H1 (cell line): ENCODE measurements at regions not wholly inside any gene's neighbourhood (a gene's known extent, or its start where the extent isn't known, plus 50 kb on each side); places are given as distances from the start of the nearest gene placed in this dataset.

Experiments used
- BRCA1 ChIP-seq: IDR thresholded peaks from 2 replicates; pipeline ENCODE4 v1.6.1; 2012; ENCODE audit warnings: low read depth, low read length, improper control_type of control experiment
- MAX ChIP-seq: IDR thresholded peaks from 2 replicates; pipeline ENCODE4 v1.6.1; 2012; ENCODE audit warnings: inconsistent platforms
- NANOG ChIP-seq: IDR thresholded peaks from 2 replicates; pipeline ENCODE4 v1.6.1; 2011; ENCODE audit warnings: low read length, low read depth, mild to moderate bottlenecking, inconsistent platforms; ENCODE audit not compliant: insufficient read depth, poor library complexity, severe bottlenecking
- POU5F1 ChIP-seq: IDR thresholded peaks from 2 replicates; pipeline ENCODE4 v1.6.1; 2011; ENCODE audit warnings: low read depth, mild to moderate bottlenecking, low read length, moderate library complexity
- RNF2 ChIP-seq: fragments of 200-900, 300-1000 bp; sonication (generic); IDR thresholded peaks from 2 replicates; pipeline ENCODE4 v1.7.1; 2016; ENCODE audit warnings: borderline replicate concordance, low read depth, mild to moderate bottlenecking, antibody characterized with exemption, low read length; ENCODE audit not compliant: poor library complexity, severe bottlenecking; ENCODE audit errors: missing control alignments
- SIX5 ChIP-seq: IDR thresholded peaks from 2 replicates; pipeline ENCODE4 v1.6.1; 2011; ENCODE audit warnings: mild to moderate bottlenecking, low read depth, low read length
- YY1 ChIP-seq: IDR thresholded peaks from 2 replicates; pipeline ENCODE4 v1.6.1; 2011; ENCODE audit warnings: low read depth, mild to moderate bottlenecking, low read length
- ZNF274 ChIP-seq: IDR thresholded peaks from 2 replicates; pipeline ENCODE4 v1.7.0; 2012; ENCODE audit warnings: low read length, borderline replicate concordance; ENCODE audit errors: extremely low read depth

- TF ChIP-seq YY1 (no peak), SIX5 (no peak), NANOG (no peak), RNF2 (no peak), POU5F1 (no peak), MAX (no peak), ZNF274 (no peak), BRCA1 (no peak)
Measured at GRCh38 chr12:45122768-45123380, 72.0 kb upstream of the DBX2 start (continued).
